Memory B cell (primary cell): ENCODE measurements at regions not wholly inside any gene's neighbourhood (a gene's known extent, or its start where the extent isn't known, plus 50 kb on each side); places are given as distances from the start of the nearest gene placed in this dataset.
"Not testable (repeated sequence)": the region's sequence is repeated elsewhere in the genome, so short reads cannot be mapped to it uniquely, and the experiment has no call there.

ENCODE experiments used
- ATAC-seq: fragments of 150-1000 bp; cut with Tn5 transposase; 2 replicates; pipeline ENCODE4 v1.10.0; 2021; ENCODE audit warnings: low read depth, mild to moderate bottlenecking, moderate library complexity
- DNase-seq, 2 donors: peaks; one replicate each; pipeline ENCODE4 v3.0.0; 2022; ENCODE audit warnings: low spot score in 2 of 2
- H3K27ac Mint-ChIP-seq: one replicate; pipeline ENCODE4 v1.8.0; 2022; ENCODE audit warnings: mild to moderate bottlenecking, moderate library complexity, mixed read lengths
- H3K27me3 Mint-ChIP-seq: one replicate; pipeline ENCODE4 v1.8.0; 2022; ENCODE audit warnings: mixed read lengths
- H3K36me3 Mint-ChIP-seq: one replicate; pipeline ENCODE4 v1.8.0; 2022; ENCODE audit warnings: mild to moderate bottlenecking, mixed read lengths
- H3K4me1 Mint-ChIP-seq: one replicate; pipeline ENCODE4 v1.8.0; 2022; ENCODE audit warnings: mixed read lengths
- H3K4me3 Mint-ChIP-seq: one replicate; pipeline ENCODE4 v1.8.0; 2022; ENCODE audit warnings: mild to moderate bottlenecking, moderate library complexity, mixed read lengths
- H3K9me3 Mint-ChIP-seq: one replicate; pipeline ENCODE4 v1.8.0; 2022; ENCODE audit warnings: mixed read lengths

DNA sequence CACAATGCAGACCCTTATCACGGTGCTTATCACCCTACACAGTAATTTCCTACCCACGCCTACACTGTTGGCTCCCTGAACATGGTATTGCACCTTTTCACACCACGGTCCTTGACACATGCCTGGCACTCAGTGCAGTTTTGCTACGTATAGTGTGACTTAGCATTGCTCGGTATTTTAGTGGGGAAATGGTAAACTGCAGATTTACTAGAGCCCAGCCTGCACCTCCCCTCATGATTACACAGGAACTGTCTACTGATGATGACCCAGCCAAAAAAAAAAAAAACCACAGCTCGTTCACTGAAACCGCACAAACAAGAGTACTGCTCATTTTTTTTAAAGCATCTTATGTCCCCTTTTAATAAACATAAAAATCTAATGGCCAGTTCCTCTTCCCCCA, 124.2 kb upstream of the ZNF746 start:
- Mint-ChIP-seq H3K9me3 (no peaks in the 10 kb centered on the region), H3K4me3 (peak overlapping the region; percentile 32), H3K27ac (peak overlapping the region; percentile 79), H3K36me3 (peaks cover 27% of the 10 kb centered on the region), H3K4me1 (peaks cover 34% of the 10 kb centered on the region), H3K27me3 (peaks cover 2% of the 10 kb centered on the region)
- peak; percentile 8 for ATAC-seq
- no peak for DNase-seq

DNA sequence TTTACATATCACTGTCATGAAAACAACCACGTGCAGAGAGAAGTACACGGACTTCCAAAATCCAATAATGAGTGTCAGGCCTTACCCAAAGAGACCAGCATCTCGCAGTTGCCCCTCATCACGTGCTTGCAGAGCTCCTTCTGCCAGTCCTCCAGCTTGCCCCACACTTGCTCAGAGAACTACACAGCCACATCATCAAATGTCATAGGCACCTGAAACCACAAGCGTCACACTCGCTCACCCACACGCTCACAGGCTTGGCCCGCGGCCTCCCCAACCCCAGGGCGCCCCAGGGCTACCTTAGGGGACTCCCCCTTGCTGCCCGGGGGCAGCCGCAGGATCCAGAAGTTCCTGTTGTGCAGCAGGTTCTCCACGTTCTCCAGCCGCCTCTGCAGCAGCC, 123.4 kb upstream of the ZNF746 start:
- Mint-ChIP-seq H3K4me3 (no peak overlapping the region), H3K27ac (peak overlapping the region; percentile 79), H3K9me3 (no peaks in the 10 kb centered on the region), H3K36me3 (peaks cover 35% of the 10 kb centered on the region), H3K4me1 (peaks cover 38% of the 10 kb centered on the region), H3K27me3 (no peaks in the 10 kb centered on the region)
- peak in 1 of 2 donors; percentile 27 for DNase-seq
- ATAC-seq = peak; percentile 25

DNA sequence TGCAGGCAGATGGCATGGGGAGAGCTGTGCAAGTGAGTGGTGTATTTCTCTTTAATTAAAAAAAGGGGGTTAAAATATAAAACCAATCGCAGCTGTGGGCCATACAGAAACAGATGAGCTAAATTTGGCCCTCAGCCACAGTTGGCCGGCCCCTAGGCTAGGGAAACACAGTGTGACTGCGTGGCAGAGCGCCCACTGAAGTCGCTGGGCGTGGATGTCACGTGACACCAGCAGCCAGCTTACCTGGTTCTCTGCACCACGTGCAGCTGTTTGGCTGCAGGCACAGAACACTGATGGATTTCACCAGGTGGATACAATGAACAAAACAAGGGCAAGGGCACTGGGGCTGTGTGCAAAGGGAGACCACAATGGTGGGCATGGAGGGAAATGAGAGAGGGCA, 119.3 kb upstream of the ZNF746 start:
- Mint-ChIP-seq H3K9me3 (no peaks in the 10 kb centered on the region), H3K4me3 (no peak overlapping the region), H3K4me1 (peaks cover 25% of the 10 kb centered on the region), H3K36me3 (peaks cover 67% of the 10 kb centered on the region), H3K27ac (no peak overlapping the region), H3K27me3 (no peaks in the 10 kb centered on the region)
- ATAC-seq (no peak), DNase-seq (no peak)

DNA sequence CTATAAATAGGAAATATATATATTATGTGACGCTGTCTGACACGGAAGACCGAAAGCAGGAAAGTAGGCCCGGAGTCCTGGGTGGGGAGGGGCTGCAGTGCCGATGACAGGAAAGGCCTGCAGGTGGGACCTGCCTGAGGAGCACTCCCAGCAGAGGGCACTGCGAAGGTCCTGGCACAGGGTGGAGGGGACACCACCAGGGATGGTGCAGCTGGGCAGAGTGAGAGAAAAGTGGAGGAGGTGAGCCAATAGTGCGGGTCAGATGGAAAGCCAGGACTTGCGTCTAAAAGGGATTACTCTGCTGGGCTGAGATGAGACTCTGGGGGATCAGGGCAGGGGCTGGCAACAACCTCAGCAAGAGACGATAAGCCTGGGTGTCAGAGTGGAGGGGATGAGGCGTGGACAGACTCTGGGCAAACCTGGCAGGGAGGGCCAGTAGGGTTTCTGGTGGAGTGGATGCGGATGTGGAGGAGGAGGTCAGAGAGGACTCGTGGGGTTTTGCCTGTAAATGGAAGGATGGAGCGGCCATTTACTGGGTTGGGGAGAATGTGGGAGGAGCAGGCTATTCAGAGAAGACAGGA, 118.2 kb upstream of the ZNF746 start:
- ATAC-seq (no peak), DNase-seq (no peak)
- Mint-ChIP-seq H3K27me3 (no peaks in the 10 kb centered on the region), H3K9me3 (no peaks in the 10 kb centered on the region), H3K4me3 (no peak overlapping the region), H3K4me1 (peaks cover 15% of the 10 kb centered on the region), H3K36me3 (peaks cover 67% of the 10 kb centered on the region), H3K27ac (peak overlapping the region; percentile 1)

DNA sequence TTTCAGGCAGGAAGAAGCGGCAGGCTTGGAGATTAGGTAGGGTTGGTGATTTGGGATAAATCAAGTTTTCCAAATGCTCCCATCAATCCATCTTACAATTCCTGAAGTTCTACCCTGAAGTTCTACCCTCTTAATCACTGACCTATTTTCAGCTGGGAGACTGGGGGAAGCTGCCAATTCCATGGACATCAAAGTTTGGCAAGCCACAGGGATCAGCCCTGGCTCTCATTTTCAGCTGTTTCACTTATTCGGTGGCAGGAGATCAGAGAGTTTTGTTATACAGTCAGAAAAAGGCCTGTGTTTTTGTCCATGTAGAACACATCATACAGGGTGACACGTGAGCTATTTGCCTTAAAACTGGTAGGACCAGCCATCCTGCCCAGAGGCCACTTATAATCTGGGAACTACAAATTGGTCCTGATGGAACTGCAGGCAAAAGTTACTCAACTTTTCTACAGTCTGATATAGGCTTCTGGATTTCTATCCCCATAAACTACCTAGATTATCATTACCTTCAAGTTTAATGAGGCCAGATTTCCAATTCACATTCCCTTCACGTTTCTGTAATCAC, 112.9 kb upstream of the ZNF746 start:
- no peaks in the 10 kb centered on the region for H3K9me3 Mint-ChIP-seq
- no peak overlapping the region for H3K4me3 Mint-ChIP-seq
- ATAC-seq (no peak), DNase-seq (no peak)
- H3K36me3 Mint-ChIP-seq = peaks cover 49% of the 10 kb centered on the region
- peaks cover 8% of the 10 kb centered on the region for H3K4me1 Mint-ChIP-seq
- H3K27ac Mint-ChIP-seq = no peak overlapping the region
- no peaks in the 10 kb centered on the region for H3K27me3 Mint-ChIP-seq

DNA sequence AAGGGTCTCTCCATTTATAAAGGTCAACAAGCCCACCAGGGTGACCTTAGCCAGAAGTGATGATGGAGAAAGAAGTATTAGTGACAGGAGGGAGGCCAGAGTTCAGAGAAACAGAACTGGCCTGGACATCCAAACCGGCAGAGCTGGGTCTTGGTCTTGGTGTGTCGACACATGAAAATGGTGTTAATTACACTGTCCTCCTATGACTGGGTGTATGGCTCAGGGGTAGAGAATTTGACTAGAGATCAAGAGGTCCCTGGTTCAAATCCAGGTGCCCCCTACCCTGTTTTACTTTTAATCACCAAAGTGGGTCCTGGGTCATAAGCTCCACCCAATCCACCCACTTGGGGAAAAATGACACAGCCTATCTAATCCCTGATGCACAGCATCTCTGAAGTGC, 110.6 kb upstream of the ZNF746 start:
- Mint-ChIP-seq H3K27ac (no peak overlapping the region), H3K4me1 (peaks cover 8% of the 10 kb centered on the region), H3K4me3 (no peak overlapping the region), H3K27me3 (no peaks in the 10 kb centered on the region), H3K9me3 (no peaks in the 10 kb centered on the region), H3K36me3 (peaks cover 33% of the 10 kb centered on the region)
- ATAC-seq (no peak), DNase-seq (no peak)

DNA sequence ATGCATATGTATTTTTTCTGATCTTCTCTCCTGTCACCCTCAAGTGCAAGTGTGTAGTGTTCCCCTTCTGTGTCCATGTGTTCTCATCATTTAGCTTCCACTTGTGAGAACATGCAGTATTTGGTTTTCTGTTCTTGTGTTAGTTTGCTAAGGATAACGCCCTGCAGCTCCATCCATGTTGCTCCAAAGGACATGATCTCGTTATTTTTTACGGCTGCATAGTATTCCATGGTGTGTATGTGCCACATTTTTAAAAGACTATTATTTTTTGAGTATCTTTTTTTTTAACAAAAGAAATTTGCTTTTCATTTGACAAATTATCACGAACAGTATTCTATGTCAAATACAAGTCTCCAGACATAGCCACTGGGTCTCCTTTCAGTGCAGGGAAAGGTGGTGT, 110.1 kb upstream of the ZNF746 start:
- H3K4me3 Mint-ChIP-seq = no peak overlapping the region
- H3K36me3 Mint-ChIP-seq = peaks cover 28% of the 10 kb centered on the region
- no peaks in the 10 kb centered on the region for H3K27me3 Mint-ChIP-seq
- no peak for DNase-seq
- no peak for ATAC-seq
- H3K27ac Mint-ChIP-seq = no peak overlapping the region
- H3K9me3 Mint-ChIP-seq = no peaks in the 10 kb centered on the region
- peaks cover 6% of the 10 kb centered on the region for H3K4me1 Mint-ChIP-seq

DNA sequence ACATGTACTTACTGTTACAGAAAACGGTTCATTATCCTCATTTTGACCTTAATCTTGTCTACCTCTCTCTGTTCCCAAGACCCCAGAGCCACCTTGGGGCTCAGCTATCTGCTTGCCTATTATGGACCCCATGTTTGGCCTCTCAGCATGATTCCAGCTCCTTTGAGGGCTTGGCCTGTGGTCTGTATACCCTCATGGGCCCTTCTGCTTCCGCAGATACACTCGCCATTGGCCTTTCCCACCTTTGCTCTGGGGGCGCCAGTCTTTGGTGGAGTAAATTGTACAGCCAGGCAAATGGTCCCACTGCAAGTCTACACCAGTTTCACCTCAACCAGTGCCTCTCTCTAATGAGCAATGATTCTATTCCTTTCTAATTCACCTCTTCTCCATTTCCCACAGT, 109.2 kb upstream of the ZNF746 start:
- DNase-seq (no peak), ATAC-seq (no peak)
- Mint-ChIP-seq H3K27ac (peak overlapping the region; percentile 43), H3K4me1 (peaks cover 7% of the 10 kb centered on the region), H3K9me3 (no peaks in the 10 kb centered on the region), H3K27me3 (no peaks in the 10 kb centered on the region), H3K4me3 (no peak overlapping the region), H3K36me3 (peaks cover 28% of the 10 kb centered on the region)

DNA sequence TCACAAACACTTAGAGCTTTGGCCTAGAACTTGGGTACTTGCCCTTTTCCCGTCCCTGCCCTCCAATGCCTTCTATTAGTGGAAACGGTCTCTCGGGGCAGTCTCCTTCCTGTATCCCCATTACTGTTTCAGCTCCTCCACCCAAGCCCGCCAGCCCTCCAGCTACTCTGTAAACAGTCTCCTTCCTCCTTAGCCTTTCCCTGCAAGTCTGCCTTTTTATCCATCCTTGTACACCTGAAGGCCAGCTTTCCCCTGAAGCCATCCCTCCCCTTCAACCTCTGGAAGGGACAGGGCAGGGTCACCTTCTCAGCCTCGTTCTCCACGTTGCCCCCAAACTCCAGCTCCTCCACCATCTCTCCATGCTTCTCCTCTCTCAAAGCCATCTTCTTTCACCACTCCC, 108.1 kb upstream of the ZNF746 start:
- H3K27me3 Mint-ChIP-seq = no peaks in the 10 kb centered on the region
- H3K9me3 Mint-ChIP-seq = no peaks in the 10 kb centered on the region
- no peak overlapping the region for H3K4me3 Mint-ChIP-seq
- no peak for ATAC-seq
- peaks cover 15% of the 10 kb centered on the region for H3K4me1 Mint-ChIP-seq
- peaks cover 24% of the 10 kb centered on the region for H3K36me3 Mint-ChIP-seq
- H3K27ac Mint-ChIP-seq = peak overlapping the region; percentile 7
- no peak for DNase-seq

DNA sequence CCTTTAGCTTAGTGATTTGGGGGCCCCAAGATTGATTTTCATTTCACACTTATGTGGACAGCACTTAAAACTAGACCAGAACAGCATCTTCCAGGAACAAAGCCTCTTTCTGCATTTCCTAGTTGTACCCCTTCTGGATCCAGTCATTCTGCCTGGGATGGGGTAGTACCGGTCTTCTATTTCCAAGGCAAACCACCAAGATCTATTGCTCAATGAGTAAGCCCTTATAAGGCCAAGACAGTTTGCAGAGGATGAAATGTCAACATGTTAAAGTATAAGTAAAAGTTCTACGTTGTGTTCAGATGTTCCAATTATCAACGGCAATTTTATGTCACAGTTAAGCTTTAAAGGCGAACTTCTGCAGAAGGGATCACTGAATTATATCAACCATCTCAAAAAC, 106.9 kb upstream of the ZNF746 start:
- Mint-ChIP-seq H3K27me3 (no peaks in the 10 kb centered on the region), H3K27ac (no peak overlapping the region), H3K4me1 (peaks cover 22% of the 10 kb centered on the region), H3K36me3 (peaks cover 23% of the 10 kb centered on the region), H3K9me3 (no peaks in the 10 kb centered on the region), H3K4me3 (no peak overlapping the region)
- no peak for ATAC-seq
- DNase-seq = no peak

DNA sequence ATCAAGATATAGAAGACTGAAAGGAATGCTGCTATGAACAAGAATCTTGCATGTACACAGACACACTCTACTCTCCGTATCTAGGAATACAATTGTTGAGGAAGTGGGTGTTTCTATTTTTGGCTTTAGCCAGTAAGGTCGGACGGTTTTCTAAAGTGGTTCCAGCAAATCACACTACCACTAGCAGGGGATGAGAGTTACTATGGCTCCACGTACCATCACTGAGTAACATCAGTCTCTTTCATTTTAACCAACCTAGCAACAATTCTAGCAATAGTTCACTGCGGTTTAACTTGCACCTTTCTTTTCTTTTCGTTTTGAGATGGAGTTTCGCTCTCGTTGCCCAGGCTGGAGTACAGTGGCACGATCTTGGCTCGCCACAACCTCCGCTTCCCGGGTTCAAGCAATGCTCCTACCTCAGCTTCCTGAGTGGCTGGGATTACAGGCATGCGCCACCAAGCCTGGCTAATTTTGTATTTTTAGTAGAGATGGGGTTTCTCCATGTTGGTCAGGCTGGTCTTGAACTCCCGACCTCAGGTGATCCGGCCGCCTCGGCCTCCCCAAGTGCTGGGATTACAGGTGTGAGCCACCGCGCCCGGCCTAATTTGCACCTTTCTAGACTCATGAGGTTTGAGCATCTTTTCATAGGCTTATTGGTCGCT, 103.2 kb upstream of the ZNF746 start:
- Mint-ChIP-seq H3K4me3 (peak overlapping the region; percentile 80), H3K4me1 (peaks cover 28% of the 10 kb centered on the region), H3K27ac (peak overlapping the region; percentile 91), H3K36me3 (peaks cover 16% of the 10 kb centered on the region)
- H3K27me3 Mint-ChIP-seq, DNase-seq, H3K9me3 Mint-ChIP-seq: not testable (repeated sequence)
- ATAC-seq = peak; percentile 60

DNA sequence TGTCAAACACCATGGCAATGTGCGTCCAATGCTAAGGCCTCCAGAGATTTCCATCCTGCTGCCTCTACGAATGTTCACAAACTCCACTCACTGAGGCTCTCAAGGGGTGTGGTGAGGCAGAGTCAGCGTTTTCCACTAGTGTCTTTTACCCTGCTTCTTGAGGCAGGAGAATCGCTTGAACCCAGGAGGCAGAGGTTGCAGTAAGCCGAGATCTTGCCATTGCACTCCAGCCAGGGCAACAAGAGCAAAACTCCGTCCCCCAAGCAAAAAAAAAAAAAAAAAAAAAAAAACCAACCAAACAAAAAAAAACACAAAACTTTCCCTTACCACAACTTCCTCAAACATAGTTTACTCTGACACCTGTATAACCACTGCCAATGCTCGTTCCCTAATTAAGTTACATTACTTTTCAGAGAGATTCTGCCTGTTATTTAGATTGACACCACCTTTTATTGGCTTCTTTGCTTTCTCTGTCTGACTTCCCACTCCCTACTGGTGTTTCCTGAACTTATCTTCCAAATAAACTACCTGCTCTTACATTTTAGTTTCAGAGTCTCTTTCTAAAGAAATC, 102.1 kb upstream of the ZNF746 start:
- peak; percentile 90 for ATAC-seq
- H3K4me3 Mint-ChIP-seq = peak overlapping the region; percentile 76
- H3K9me3 Mint-ChIP-seq = no peaks in the 10 kb centered on the region
- peaks cover 15% of the 10 kb centered on the region for H3K36me3 Mint-ChIP-seq
- H3K4me1 Mint-ChIP-seq = peaks cover 28% of the 10 kb centered on the region
- no peaks in the 10 kb centered on the region for H3K27me3 Mint-ChIP-seq
- DNase-seq = peak in 1 of 2 donors; percentile 34
- peak overlapping the region; percentile 91 for H3K27ac Mint-ChIP-seq

DNA sequence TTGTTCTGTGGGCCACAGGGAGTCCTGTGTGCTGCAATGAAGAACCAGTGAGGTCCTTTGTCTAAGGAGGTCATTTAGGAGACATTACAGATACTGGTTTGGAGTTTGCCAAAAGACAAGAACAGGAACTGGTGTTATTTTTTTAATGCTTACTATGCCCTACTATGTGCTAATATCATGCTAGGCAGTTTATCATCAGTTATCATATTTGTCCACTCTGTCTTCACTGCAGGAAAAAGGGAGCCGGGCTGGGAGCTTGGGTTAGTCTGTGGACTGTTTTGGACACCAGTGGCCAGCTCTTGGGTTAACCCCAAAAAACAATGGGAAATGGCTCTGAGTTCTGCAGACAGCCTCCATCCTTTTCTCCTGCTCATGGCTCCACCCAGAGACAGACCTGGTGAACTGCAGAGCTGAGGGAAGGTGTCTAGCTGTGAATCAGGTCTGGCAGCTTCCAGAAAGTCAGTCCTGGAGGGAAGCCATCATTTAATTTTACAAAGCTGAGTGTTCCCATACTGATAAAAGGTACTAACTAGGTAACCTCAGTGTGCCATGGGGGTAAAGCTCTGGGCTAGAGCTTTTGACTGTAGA, 101.2 kb upstream of the ZNF746 start:
- Mint-ChIP-seq H3K4me3 (no peak overlapping the region), H3K9me3 (no peaks in the 10 kb centered on the region), H3K36me3 (peaks cover 19% of the 10 kb centered on the region), H3K27me3 (no peaks in the 10 kb centered on the region), H3K27ac (peak overlapping the region; percentile 91), H3K4me1 (peaks cover 30% of the 10 kb centered on the region)
- no peak for ATAC-seq
- DNase-seq = no peak

DNA sequence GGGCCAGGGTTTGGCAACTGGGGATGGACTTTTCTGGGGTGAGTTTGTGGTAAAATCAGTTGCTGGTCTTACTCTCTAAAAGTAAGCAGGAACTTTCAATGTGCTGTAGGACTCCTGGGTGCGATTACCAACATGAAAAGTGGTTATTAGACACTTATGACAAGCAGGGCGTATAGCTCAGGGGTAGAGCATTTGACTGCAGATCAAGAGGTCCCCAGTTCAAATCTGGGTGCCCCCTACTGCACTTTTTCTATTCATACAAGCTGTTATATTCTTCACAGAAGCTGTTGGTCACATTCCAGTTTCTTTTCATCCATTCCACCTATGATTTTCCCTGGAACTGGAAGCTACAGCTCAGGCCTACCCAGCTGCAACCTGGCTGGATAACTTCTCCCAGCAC, 100.2 kb upstream of the ZNF746 start:
- not testable (repeated sequence) for ATAC-seq, H3K27me3 Mint-ChIP-seq, DNase-seq, H3K4me3 Mint-ChIP-seq, H3K9me3 Mint-ChIP-seq, H3K27ac Mint-ChIP-seq
- Mint-ChIP-seq H3K36me3 (peaks cover 21% of the 10 kb centered on the region), H3K4me1 (peaks cover 32% of the 10 kb centered on the region)
